ENCODE measurements at regions not wholly inside any gene's neighbourhood (a gene's known extent, or its start where the extent isn't known, plus 50 kb on each side); places are given as distances from the start of the nearest gene placed in this dataset.

DNA sequence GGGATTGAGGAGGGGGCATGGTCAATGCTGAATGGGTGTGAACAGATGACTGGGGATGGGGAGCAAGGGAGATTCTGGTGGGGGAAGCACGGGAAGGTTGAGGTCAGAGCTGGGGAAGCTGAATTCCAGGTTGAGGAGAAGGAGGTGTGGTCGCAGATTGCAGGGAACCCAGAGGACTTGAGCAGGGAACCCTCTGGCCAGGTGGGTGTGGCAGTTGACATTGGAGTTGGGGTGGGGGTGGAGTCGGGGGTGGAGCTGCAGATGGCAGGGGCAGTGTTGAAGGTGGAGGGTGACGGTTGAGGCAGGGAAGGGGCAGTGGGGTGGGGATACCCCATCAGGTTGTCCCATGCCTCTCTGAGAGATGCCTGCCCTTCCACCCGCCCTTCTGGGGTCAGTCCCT is 94.7 kb downstream of the WTIP start:
- Histone ChIP-seq H3K56ac (replicated peaks; ENCODE audit: insufficient read length, low read depth, low read length) (no peak overlapping the region), H3K9ac (replicated peaks in 1 of 4; ENCODE audit: extremely low read depth in 1 of 4, low read depth in 3 of 4, low read length in 3 of 4) (no peak overlapping the region), H3K14ac (ENCODE audit: insufficient read length) (no peak overlapping the region), H2BK15ac (ENCODE audit: low read length) (no peak overlapping the region), H2AK5ac (ENCODE audit: low read depth, low read length) (no peak overlapping the region), H4K91ac (replicated peaks; ENCODE audit: insufficient read length, low read length) (no peak overlapping the region), H4K8ac (ENCODE audit: extremely low read depth, insufficient read depth, low read length) (no peak overlapping the region), H3K23me2 (ENCODE audit: low read depth, low read length) (no peaks in the 10 kb centered on the region; the same call in 1 of the 2 replicates), H3K27me3 (replicated peaks in 1 of 4; ENCODE audit: control insufficient read depth in 3 of 4, extremely low read depth in 1 of 4, insufficient read depth in 3 of 4, low read length in 3 of 4) (peaks cover 0 to 3% (median 0%) of the 10 kb centered on the region in 4 experiments; a peak in 1 of 7 replicates), H3K18ac (ENCODE audit: extremely low read depth, low read length) (no peak overlapping the region), H4K5ac (ENCODE audit: insufficient read length, low read depth, low read length) (no peak overlapping the region), H2BK20ac (ENCODE audit: low read length) (no peak overlapping the region), H3K4ac (replicated peaks; ENCODE audit: insufficient read length, low read depth, low read length) (no peak overlapping the region), H3K36me3 (ENCODE audit: control insufficient read depth in 2 of 4, insufficient read depth in 4 of 4, low read length in 3 of 4) (no peaks in the 10 kb centered on the region), H3K79me1 (ENCODE audit: low read depth, low read length) (no peaks in the 10 kb centered on the region), H3K27ac (ENCODE audit: low read depth, low read length) (no peak overlapping the region), H4K20me1 (replicated peaks in 1 of 2; ENCODE audit: control insufficient read depth in 1 of 2, insufficient read depth in 2 of 2, low read length in 2 of 2) (no peaks in the 10 kb centered on the region), H3K79me2 (ENCODE audit: control insufficient read depth in 1 of 2, insufficient read depth in 2 of 2, low read length in 2 of 2) (no peaks in the 10 kb centered on the region), H3K4me3 (ENCODE audit: extremely low read depth in 1 of 4, insufficient read depth in 2 of 4, low read depth in 3 of 4, low read length in 4 of 4) (no peak overlapping the region), H3K23ac (ENCODE audit: insufficient read length) (no peak overlapping the region), H2AFZ (ENCODE audit: low read length) (no peak overlapping the region), H2BK120ac (replicated peaks; ENCODE audit: low read depth, low read length) (no peak overlapping the region), H3K4me2 (ENCODE audit: insufficient read depth in 1 of 2, low read depth in 2 of 2, low read length in 2 of 2) (no peak overlapping the region; a peak in 1 of 4 replicates), H3K4me1 (replicated peaks in 1 of 4; ENCODE audit: control insufficient read depth in 3 of 4, insufficient read depth in 4 of 4, low read length in 3 of 4) (peaks cover 0 to 5% (median 0%) of the 10 kb centered on the region in 4 experiments; a peak in 1 of 7 replicates), H2BK5ac (ENCODE audit: low read depth, low read length) (no peak overlapping the region), H3K9me3 (ENCODE audit: insufficient read depth in 2 of 2, low read depth in 1 of 2, low read length in 1 of 2) (peaks cover 36 to 71% of the 10 kb centered on the region in 2 experiments), H2BK12ac (ENCODE audit: low read depth, low read length) (no peak overlapping the region)
- CTCF ChIA-PET (ENCODE audit: partially characterized antibody): no interaction called here
- DNase-seq (ENCODE audit: low read depth in 1 of 2, low spot score in 2 of 2) (no peak), FAIRE-seq (no peak)
- WGBS, 2 experiments (ENCODE audit: extremely low coverage in 1 of 2, insufficient coverage in 1 of 2, insufficient read length in 1 of 2, insufficient replicate concordance in 2 of 2, low coverage in 1 of 2, low lambda C conversion rate in 2 of 2, missing lambda C conversion rate in 1 of 2): 83% methylated on average over 3 of the region's 5 CpGs; no CpG with 5 or more reads in 1 of the 2 experiments
- no peak for TF ChIP-seq TCF12 (IDR thresholded peaks at IDR 0.05; ENCODE audit: low read depth, low read length)
- no peak for TF ChIP-seq SP4 (IDR thresholded peaks at IDR 0.05; ENCODE audit: low read length)
- no peak for TF ChIP-seq GTF2F1 (IDR thresholded peaks at IDR 0.05; ENCODE audit: borderline replicate concordance, low read depth, low read length)
- POLR2A ChIA-PET (ENCODE audit: partially characterized antibody): no interaction called here
